ENCODE measurements at regions not wholly inside any gene's neighbourhood (a gene's known extent, or its start where the extent isn't known, plus 50 kb on each side); places are given as distances from the start of the nearest gene placed in this dataset.
"Not testable (repeated sequence)": the region's sequence is repeated elsewhere in the genome, so short reads cannot be mapped to it uniquely, and the experiment has no call there.

- intact Hi-C loops (cut with DNase I) = no loop called here
- no peak for DNase-seq
Measured at GRCh38 chr2:180846756-180847472, 133.5 kb upstream of the UBE2E3 start.

GRCh38 chr2:180842461-180842860, 137.9 kb upstream of the UBE2E3 start:
- DNase-seq = no peak
- intact Hi-C loops (cut with DNase I) = no loop called here

- intact Hi-C loops (cut with DNase I) = no loop called here
- DNase-seq = no peak
Measured at GRCh38 chr2:180840641-180841040, 139.8 kb upstream of the UBE2E3 start.

GRCh38 chr2:180829836-180830235, 150.6 kb upstream of the UBE2E3 start:
- DNase-seq = no peak
- intact Hi-C loops (cut with DNase I) = no loop called here

- DNase-seq = peak in 3 of 42 donors; percentile 9 to 19 (median 11)
- intact Hi-C loops (cut with DNase I) = no loop called here
Measured at GRCh38 chr2:180829261-180829660, 151.1 kb upstream of the UBE2E3 start.

- intact Hi-C loops (cut with DNase I) = no loop called here
- DNase-seq = no peak
Measured at GRCh38 chr2:180828756-180829155, 151.6 kb upstream of the UBE2E3 start.

- DNase-seq = no peak
- intact Hi-C loops (cut with DNase I) = no loop called here
Measured at GRCh38 chr2:180823546-180824141, 156.8 kb upstream of the UBE2E3 start.

GRCh38 chr2:180819106-180819505, 161.3 kb upstream of the UBE2E3 start:
- no peak for DNase-seq

GRCh38 chr2:180818700-180819099, 161.7 kb upstream of the UBE2E3 start:
- intact Hi-C loops (cut with DNase I); DNase-seq: not testable (repeated sequence)

More at GRCh38 chr2:180819106-180819505, 161.3 kb upstream of the UBE2E3 start:
- intact Hi-C loops (cut with DNase I) = no loop called here

- intact Hi-C loops (cut with DNase I) = no loop called here
- DNase-seq = no peak
Measured at GRCh38 chr2:180799141-180799540, 181.3 kb upstream of the UBE2E3 start.

GRCh38 chr2:180790891-180791290, 189.5 kb upstream of the UBE2E3 start:
- intact Hi-C loops (cut with DNase I) = no loop called here
- no peak for DNase-seq

GRCh38 chr2:180787330-180787729, 193.1 kb upstream of the UBE2E3 start:
- no peak for DNase-seq
- intact Hi-C loops (cut with DNase I) = no loop called here

- intact Hi-C loops (cut with DNase I) = no loop called here
- no peak for DNase-seq
Measured at GRCh38 chr2:180781276-180781675, 199.1 kb upstream of the UBE2E3 start.

GRCh38 chr2:180778291-180778690, 202.1 kb upstream of the UBE2E3 start:
- no peak for DNase-seq
- intact Hi-C loops (cut with DNase I) = no loop called here

GRCh38 chr2:180776921-180777320, 203.5 kb upstream of the UBE2E3 start:
- intact Hi-C loops (cut with DNase I) = no loop called here
- DNase-seq = no peak

GRCh38 chr2:180775711-180776110, 204.7 kb upstream of the UBE2E3 start:
- DNase-seq = no peak
- intact Hi-C loops (cut with DNase I) = no loop called here

- DNase-seq; intact Hi-C loops (cut with DNase I): not testable (repeated sequence)
Measured at GRCh38 chr2:180765316-180765715, 215.1 kb upstream of the UBE2E3 start.

GRCh38 chr2:180763263-180763989, 217.0 kb upstream of the UBE2E3 start:
- no peak for DNase-seq
- intact Hi-C loops (cut with DNase I) = no loop called here

GRCh38 chr2:180761224-180761623, 219.2 kb upstream of the UBE2E3 start:
- DNase-seq = no peak
- intact Hi-C loops (cut with DNase I) = no loop called here

- DNase-seq = no peak
- intact Hi-C loops (cut with DNase I) = no loop called here
Measured at GRCh38 chr2:180759631-180760030, 220.8 kb upstream of the UBE2E3 start.
